ENCODE measurements at regions not wholly inside any gene's neighbourhood (a gene's known extent, or its start where the extent isn't known, plus 50 kb on each side); places are given as distances from the start of the nearest gene placed in this dataset.
A peak's percentile ranks its signal among the peaks of the same experiment; 100 is the strongest.

DNA sequence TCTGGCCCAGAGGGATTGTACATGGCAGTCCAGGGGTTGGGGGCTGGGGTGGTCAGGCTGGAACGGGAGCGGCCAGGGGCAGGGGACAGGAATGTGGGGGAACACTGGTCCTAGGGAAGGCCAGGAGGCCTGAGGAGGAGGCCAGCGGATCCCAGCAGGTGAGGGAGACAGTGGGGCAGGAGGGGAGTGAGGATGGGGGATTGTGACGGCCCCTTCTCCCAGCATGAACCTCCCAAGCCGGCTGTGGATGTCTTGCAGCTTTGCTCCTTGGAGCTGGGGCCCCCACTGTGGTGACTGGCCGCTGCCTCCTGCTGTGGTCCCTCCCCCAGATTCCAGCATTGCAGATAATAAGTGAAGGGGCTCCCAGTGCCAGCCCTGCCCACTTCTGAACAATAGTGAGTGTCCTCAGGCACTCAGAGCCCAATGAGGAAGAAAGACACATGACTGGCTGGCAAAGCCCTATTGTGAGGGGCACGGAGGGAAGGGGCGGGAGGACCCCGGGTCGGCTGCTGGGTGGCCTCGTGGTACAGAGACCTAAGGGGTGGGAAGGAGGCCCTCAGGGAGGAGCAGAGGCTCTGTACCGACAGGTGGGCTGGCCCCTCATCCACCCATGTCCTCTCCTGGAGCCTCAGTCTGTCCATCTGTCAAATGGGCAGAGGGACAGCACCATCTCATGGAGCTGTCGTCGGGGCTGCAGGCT is 215.0 kb downstream of the KIF26A start:
- intact Hi-C loops (cut with DNase I; ENCODE audit: low total_unique reads) (no loop called here), in situ Hi-C loops (cut with MboI; ENCODE audit: low sequenced_read_pairs in 4 of 4) (no loop called here)
- no peaks in the 10 kb centered on the region for H3K9me3 ChIP-seq
- no peak overlapping the region for H3K27ac ChIP-seq
- no peaks in the 10 kb centered on the region for H3K36me3 ChIP-seq
- H3K4me1 ChIP-seq: no peaks in the 10 kb centered on the region
- no peak overlapping the region for H3K4me3 ChIP-seq
- no peak for TF ChIP-seq POLR2A (IDR thresholded peaks at IDR 0.05)
- TF ChIP-seq, protein P1, sequence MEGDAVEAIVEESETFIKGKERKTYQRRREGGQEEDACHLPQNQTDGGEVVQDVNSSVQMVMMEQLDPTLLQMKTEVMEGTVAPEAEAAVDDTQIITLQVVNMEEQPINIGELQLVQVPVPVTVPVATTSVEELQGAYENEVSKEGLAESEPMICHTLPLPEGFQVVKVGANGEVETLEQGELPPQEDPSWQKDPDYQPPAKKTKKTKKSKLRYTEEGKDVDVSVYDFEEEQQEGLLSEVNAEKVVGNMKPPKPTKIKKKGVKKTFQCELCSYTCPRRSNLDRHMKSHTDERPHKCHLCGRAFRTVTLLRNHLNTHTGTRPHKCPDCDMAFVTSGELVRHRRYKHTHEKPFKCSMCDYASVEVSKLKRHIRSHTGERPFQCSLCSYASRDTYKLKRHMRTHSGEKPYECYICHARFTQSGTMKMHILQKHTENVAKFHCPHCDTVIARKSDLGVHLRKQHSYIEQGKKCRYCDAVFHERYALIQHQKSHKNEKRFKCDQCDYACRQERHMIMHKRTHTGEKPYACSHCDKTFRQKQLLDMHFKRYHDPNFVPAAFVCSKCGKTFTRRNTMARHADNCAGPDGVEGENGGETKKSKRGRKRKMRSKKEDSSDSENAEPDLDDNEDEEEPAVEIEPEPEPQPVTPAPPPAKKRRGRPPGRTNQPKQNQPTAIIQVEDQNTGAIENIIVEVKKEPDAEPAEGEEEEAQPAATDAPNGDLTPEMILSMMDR (IDR thresholded peaks at IDR 0.05 in 4 of 5, conservative IDR thresholded peaks at IDR 0.05 in 1 of 5): no peak
- no peaks in the 10 kb centered on the region for H3K27me3 ChIP-seq
- DNase-seq (peak in 1 of 2 donors; percentile 2), ATAC-seq (no peak)

DNA sequence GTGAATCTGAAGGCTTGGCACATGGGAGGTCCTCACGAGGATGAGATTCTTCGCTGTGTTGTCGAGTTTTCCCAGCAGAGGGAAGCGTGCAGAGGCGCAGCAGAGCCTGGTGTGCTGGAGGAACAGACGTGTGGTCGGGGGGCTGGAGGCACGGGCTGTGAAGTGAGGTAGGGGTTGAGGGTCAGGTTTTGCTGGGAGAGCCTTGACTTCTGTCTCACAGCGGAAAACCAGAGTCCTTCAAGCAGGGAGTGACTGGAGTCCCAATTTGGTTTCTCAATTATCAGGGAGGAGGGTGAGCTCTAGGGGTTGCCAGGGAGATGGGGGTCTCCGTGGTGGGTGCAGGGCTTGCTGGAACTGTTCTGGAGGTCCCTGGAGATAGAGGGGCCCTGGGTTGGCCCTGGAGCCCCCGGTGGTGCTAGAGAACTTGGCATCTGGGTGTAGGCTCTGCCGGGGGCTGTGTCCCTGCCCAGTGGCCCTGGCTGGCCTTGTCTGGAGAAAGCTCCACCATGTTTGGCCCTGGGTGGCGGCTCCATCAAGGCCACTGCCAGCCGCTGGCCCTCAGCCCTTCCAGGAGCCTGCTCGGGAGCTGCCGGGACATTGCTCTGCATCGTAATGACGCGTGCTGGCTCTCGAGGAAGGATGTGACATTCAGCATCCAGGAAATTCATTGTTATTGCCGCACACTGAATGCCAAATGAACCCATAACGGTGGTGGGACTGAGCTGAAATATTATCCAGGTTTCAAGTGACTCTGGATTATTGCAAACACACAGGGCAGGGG is 215.7 kb downstream of the KIF26A start:
- H3K27me3 ChIP-seq: no peaks in the 10 kb centered on the region
- no peaks in the 10 kb centered on the region for H3K9me3 ChIP-seq
- ATAC-seq (peak; percentile 60 to 65), DNase-seq (peak in 1 of 2 donors; percentile 10)
- TF ChIP-seq, protein P1 (IDR thresholded peaks at IDR 0.05 in 4 of 5, conservative IDR thresholded peaks at IDR 0.05 in 1 of 5): no peak
- TF ChIP-seq POLR2A (IDR thresholded peaks at IDR 0.05): peak in 1 of 2 donors; percentile 21
- intact Hi-C loops (cut with DNase I; ENCODE audit: low total_unique reads): no loop called here
- no peaks in the 10 kb centered on the region for H3K4me1 ChIP-seq
- peak overlapping the region in 2 of 4 donors; percentile 57 to 58 for H3K27ac ChIP-seq
- no peak overlapping the region for H3K4me3 ChIP-seq
- in situ Hi-C loops (cut with MboI; ENCODE audit: low sequenced_read_pairs in 4 of 4): no loop called here
- no peaks in the 10 kb centered on the region for H3K36me3 ChIP-seq

DNA sequence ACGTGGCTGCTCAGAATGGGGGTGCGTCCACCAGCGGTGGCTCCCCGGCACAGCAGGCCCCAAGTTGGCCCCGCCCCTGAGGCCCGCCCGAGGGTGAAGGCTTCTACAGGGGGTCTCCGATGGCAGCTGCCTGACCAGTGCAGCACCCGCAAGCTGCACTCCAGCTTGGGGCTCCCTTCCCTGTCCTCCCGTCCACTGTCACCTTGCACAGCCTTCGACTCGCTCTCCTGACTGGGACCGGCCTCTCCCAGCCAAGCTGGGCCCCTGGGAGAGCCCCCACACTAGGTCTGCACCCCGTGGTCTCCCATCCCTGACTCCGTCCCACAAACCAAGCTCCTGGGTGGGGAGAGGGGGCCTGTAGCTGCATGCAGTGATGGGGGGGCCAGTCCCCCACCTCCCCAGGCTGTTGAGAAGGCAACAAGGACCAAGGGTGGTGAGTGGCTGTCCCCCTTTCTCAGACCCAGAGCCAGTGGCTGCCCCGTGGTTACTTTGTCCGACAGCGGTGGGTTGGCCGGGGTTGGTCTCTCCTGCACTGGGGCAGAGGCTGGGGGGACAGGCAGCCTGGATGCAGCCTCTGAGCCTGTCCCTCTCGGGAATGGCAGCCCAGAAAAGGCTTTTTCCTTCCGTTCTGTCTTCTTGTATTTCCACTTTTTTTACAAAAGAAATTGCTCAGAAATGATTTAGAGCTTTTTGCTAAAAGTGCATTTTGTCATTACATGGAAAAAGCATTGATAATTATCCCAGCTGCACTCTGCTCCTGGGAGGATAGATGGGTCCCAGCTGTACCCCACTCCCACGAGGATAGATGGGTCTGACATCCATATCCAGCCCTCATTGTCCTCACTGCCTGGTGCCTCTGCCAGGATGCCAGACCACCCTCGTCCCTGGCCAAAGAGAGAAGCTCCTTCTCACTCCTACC is 217.0 kb downstream of the KIF26A start:
- H3K9me3 ChIP-seq: no peaks in the 10 kb centered on the region
- no peaks in the 10 kb centered on the region for H3K36me3 ChIP-seq
- in situ Hi-C loops (cut with MboI; ENCODE audit: low sequenced_read_pairs in 4 of 4): no loop called here
- intact Hi-C loops (cut with DNase I; ENCODE audit: low total_unique reads): no loop called here
- no peak for TF ChIP-seq POLR2A (IDR thresholded peaks at IDR 0.05)
- TF ChIP-seq, protein P1 (IDR thresholded peaks at IDR 0.05 in 4 of 5, conservative IDR thresholded peaks at IDR 0.05 in 1 of 5): no peak
- ATAC-seq: no peak
- DNase-seq: peak in 1 of 2 donors; percentile 7
- H3K4me3 ChIP-seq: no peak overlapping the region
- no peaks in the 10 kb centered on the region for H3K4me1 ChIP-seq
- no peaks in the 10 kb centered on the region for H3K27me3 ChIP-seq
- no peak overlapping the region for H3K27ac ChIP-seq

DNA sequence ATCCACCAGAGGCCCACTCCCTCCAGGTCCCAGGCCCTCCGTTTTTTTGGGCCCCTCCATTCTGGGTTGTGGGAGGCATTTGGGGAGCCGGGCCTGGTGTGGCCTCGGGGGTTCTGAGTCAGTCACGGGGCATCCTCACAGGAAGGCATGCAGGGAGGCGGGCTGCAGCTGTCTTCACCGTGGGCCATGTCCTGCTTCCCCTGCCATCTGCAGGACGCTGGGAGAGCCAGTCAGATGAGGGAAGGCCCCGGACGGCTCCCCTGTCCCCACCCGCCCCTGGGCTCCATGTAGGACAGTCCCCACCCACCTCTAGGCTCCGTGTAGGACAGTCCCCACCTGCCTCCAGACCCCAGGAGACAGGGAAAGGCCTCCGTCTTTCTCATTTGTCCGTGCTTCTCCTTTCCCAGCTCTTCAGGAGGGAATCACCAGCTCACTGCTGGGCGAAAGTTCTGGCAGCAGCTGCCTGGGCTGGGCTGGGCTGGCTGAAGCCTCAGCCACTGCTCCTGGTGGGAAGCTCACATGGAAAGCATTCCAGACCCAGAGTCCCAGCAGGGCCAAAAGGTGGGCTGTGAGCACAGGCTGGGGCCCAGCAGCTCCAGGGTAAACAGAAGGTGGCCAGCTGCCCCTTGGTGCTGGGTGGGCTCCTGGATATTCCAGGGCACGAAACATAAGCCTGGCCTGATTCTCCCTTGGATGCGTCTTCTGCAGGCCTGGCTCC is 217.8 kb downstream of the KIF26A start:
- DNase-seq (no peak), ATAC-seq (no peak)
- H3K4me1 ChIP-seq: no peaks in the 10 kb centered on the region
- H3K9me3 ChIP-seq: no peaks in the 10 kb centered on the region
- H3K4me3 ChIP-seq: no peak overlapping the region
- no peak overlapping the region for H3K27ac ChIP-seq
- H3K36me3 ChIP-seq: no peaks in the 10 kb centered on the region
- no peaks in the 10 kb centered on the region for H3K27me3 ChIP-seq
- intact Hi-C loops (cut with DNase I; ENCODE audit: low total_unique reads) (no loop called here), in situ Hi-C loops (cut with MboI; ENCODE audit: low sequenced_read_pairs in 4 of 4) (no loop called here)
- TF ChIP-seq, protein P1 (IDR thresholded peaks at IDR 0.05 in 4 of 5, conservative IDR thresholded peaks at IDR 0.05 in 1 of 5): no peak
- no peak for TF ChIP-seq POLR2A (IDR thresholded peaks at IDR 0.05)
